Keratinocyte (primary cell): ENCODE measurements at regions not wholly inside any gene's neighbourhood (a gene's known extent, or its start where the extent isn't known, plus 50 kb on each side); places are given as distances from the start of the nearest gene placed in this dataset.

ENCODE experiments used
- DNase-seq: peaks from one replicate; pipeline ENCODE4 v3.0.0-alpha.2; 2011; ENCODE audit warnings: low read depth, missing footprints, low spot score
- FAIRE-seq: peaks from 2 replicates; lab custom pipeline; 2011; peaks lifted over from hg19 to GRCh38; lab: Jason Lieb, UNC
- H2AFZ ChIP-seq: 2 replicates; pipeline ENCODE4 v1.6.0; 2012; ENCODE audit warnings: low read length, control low read depth, inconsistent platforms; ENCODE audit not compliant: control insufficient read depth
- H3K27ac ChIP-seq: 2 replicates; pipeline ENCODE4 v1.5.1; 2011; ENCODE audit warnings: low read length; ENCODE audit not compliant: control insufficient read depth, insufficient read depth
- H3K27me3 ChIP-seq: 3 replicates; pipeline ENCODE4 v1.6.0; 2011; ENCODE audit warnings: low read length; ENCODE audit not compliant: control insufficient read depth, insufficient read depth; ENCODE audit errors: extremely low read depth
- H3K36me3 ChIP-seq, 2 experiments: 2 replicates in 1 of 2; 3 replicates in 1 of 2; pipeline ENCODE4 v1.5.1; 2011; ENCODE audit warnings: low read length in 2 of 2, mild to moderate bottlenecking in 1 of 2; ENCODE audit not compliant: control insufficient read depth in 2 of 2, insufficient read depth in 2 of 2; ENCODE audit errors: extremely low read depth in 1 of 2
- H3K4me1 ChIP-seq: 3 replicates; pipeline ENCODE4 v1.5.1; 2011; ENCODE audit warnings: low read length; ENCODE audit not compliant: control insufficient read depth, insufficient read depth; ENCODE audit errors: extremely low read depth
- H3K4me2 ChIP-seq: 3 replicates; pipeline ENCODE4 v1.6.0; 2011; ENCODE audit warnings: low read depth, low read length; ENCODE audit not compliant: control insufficient read depth, insufficient read depth; ENCODE audit errors: extremely low read depth
- H3K4me3 ChIP-seq, 3 experiments: fragments of 200-600 bp in 1 of 3; sonication (generic) in 1 of 3; 2 replicates in 2 of 3; 3 replicates in 1 of 3; pipeline ENCODE4 v1.5.1; 2011 to 2016; ENCODE audit warnings: low read length in 3 of 3, mild to moderate bottlenecking in 3 of 3, control low read depth in 2 of 3, inconsistent platforms in 1 of 3, low read depth in 1 of 3, mixed read lengths in 1 of 3, mixed run types in 1 of 3, moderate library complexity in 1 of 3; ENCODE audit not compliant: control insufficient read depth in 2 of 3, insufficient read depth in 2 of 3; ENCODE audit errors: extremely low read depth in 1 of 3
- H3K79me2 ChIP-seq: 2 replicates; pipeline ENCODE4 v1.6.0; 2012; ENCODE audit warnings: low read length; ENCODE audit not compliant: control insufficient read depth, insufficient read depth
- H3K9ac ChIP-seq: 3 replicates; pipeline ENCODE4 v1.6.0; 2011; ENCODE audit warnings: low read length; ENCODE audit not compliant: control insufficient read depth, insufficient read depth; ENCODE audit errors: extremely low read depth
- H3K9me1 ChIP-seq: 3 replicates; pipeline ENCODE4 v1.6.0; 2011; ENCODE audit warnings: low read length; ENCODE audit not compliant: control insufficient read depth, insufficient read depth; ENCODE audit errors: extremely low read depth
- H3K9me3 ChIP-seq: 2 replicates; pipeline ENCODE4 v1.5.1; 2012; ENCODE audit warnings: low read depth, low read length; ENCODE audit not compliant: control insufficient read depth
- H4K20me1 ChIP-seq: 3 replicates; pipeline ENCODE4 v1.6.0; 2011; ENCODE audit warnings: low read length; ENCODE audit not compliant: control insufficient read depth, insufficient read depth; ENCODE audit errors: extremely low read depth
- CTCF ChIP-seq, 3 experiments: IDR thresholded peaks in 1 of 3; conservative IDR thresholded peaks in 1 of 3; optimal IDR thresholded peaks in 1 of 3; 2 replicates in 2 of 3; 3 replicates in 1 of 3; pipeline versions ENCODE3 to v1.5.1; 2011; ENCODE audit warnings: low read length in 3 of 3, mild to moderate bottlenecking in 3 of 3, moderate library complexity in 2 of 3, control low read depth in 1 of 3, inconsistent platforms in 1 of 3; ENCODE audit not compliant: insufficient read depth in 2 of 3; ENCODE audit errors: extremely low read depth in 1 of 3
- EZH2 ChIP-seq: IDR thresholded peaks from one replicate; pipeline ENCODE4 v1.6.1; 2012; ENCODE audit warnings: inconsistent platforms, mild to moderate bottlenecking, low read length, moderate library complexity
- dilution Hi-C: fragments of 300-500 bp; cut with MboI; formaldehyde crosslinking; loops from one replicate; pipeline ENCODE4 v1.7.0; 2020; ENCODE audit warnings: low sequenced_read_pairs; ENCODE audit not compliant: extremely low pct_ligation_motif_present

GRCh38 chr12:13359636-13360035, 163.1 kb downstream of the EMP1 start:
- Histone ChIP-seq H3K27me3 (no peaks in the 10 kb centered on the region), H3K36me3 (no peaks in the 10 kb centered on the region), H4K20me1 (no peaks in the 10 kb centered on the region), H3K27ac (no peak overlapping the region), H3K4me2 (no peak overlapping the region), H3K9me1 (no peaks in the 10 kb centered on the region), H3K79me2 (no peaks in the 10 kb centered on the region), H3K9me3 (no peaks in the 10 kb centered on the region), H3K4me3 (no peak overlapping the region), H3K4me1 (no peaks in the 10 kb centered on the region), H3K9ac (no peak overlapping the region), H2AFZ (no peak overlapping the region)
- FAIRE-seq: no peak
- dilution Hi-C loops: no loop called here
- no peak for DNase-seq
- no peak for TF ChIP-seq EZH2
- TF ChIP-seq CTCF (optimal IDR thresholded peaks at IDR 0.05 in 1 of 3, IDR thresholded peaks at IDR 0.05 in 1 of 3, conservative IDR thresholded peaks at IDR 0.05 in 1 of 3; ENCODE audit: extremely low read depth in 1 of 3, insufficient read depth in 2 of 3, low read length in 3 of 3): no peak

- H3K4me1 ChIP-seq: no peaks in the 10 kb centered on the region
Observed at GRCh38 chr12:13358391-13358905, 161.9 kb downstream of the EMP1 start.

More at GRCh38 chr12:13358391-13358905, 161.9 kb downstream of the EMP1 start:
- Histone ChIP-seq H3K4me2 (no peak overlapping the region), H4K20me1 (no peaks in the 10 kb centered on the region), H3K9ac (no peak overlapping the region), H2AFZ (no peak overlapping the region), H3K4me3 (no peak overlapping the region), H3K27me3 (no peaks in the 10 kb centered on the region), H3K9me1 (no peaks in the 10 kb centered on the region), H3K27ac (no peak overlapping the region), H3K9me3 (no peaks in the 10 kb centered on the region), H3K79me2 (no peaks in the 10 kb centered on the region), H3K36me3 (no peaks in the 10 kb centered on the region)
- FAIRE-seq (no peak), DNase-seq (no peak)
- dilution Hi-C loops: no loop called here
- TF ChIP-seq EZH2 (no peak), CTCF (optimal IDR thresholded peaks at IDR 0.05 in 1 of 3, IDR thresholded peaks at IDR 0.05 in 1 of 3, conservative IDR thresholded peaks at IDR 0.05 in 1 of 3; ENCODE audit: extremely low read depth in 1 of 3, insufficient read depth in 2 of 3, low read length in 3 of 3) (no peak)
